ENCODE measurements at regions not wholly inside any gene's neighbourhood (a gene's known extent, or its start where the extent isn't known, plus 50 kb on each side); places are given as distances from the start of the nearest gene placed in this dataset.

- no peaks in the 10 kb centered on the region for H3K36me3 ChIP-seq
- H3K9me3 ChIP-seq, result no peaks in the 10 kb centered on the region
- H3K4me1 ChIP-seq, result no peaks in the 10 kb centered on the region
Observed at GRCh38 chrX:81348388-81348787, 146.5 kb downstream of the SH3BGRL start.

GRCh38 chrX:81354954-81355353 lies 153.1 kb downstream of the SH3BGRL start:
- Histone ChIP-seq H3K36me3 (no peaks in the 10 kb centered on the region), H3K4me3 (no peak overlapping the region), H3K27me3 (no peaks in the 10 kb centered on the region), H3K27ac (no peak overlapping the region), H3K9me3 (no peaks in the 10 kb centered on the region), H3K4me1 (no peaks in the 10 kb centered on the region)
- no peak for DNase-seq
- TF ChIP-seq CTCF (IDR thresholded peaks at IDR 0.05), result no peak
- no peak for TF ChIP-seq POLR2A (IDR thresholded peaks at IDR 0.05)

More at GRCh38 chrX:81348388-81348787, 146.5 kb downstream of the SH3BGRL start:
- Histone ChIP-seq H3K27ac (no peak overlapping the region), H3K27me3 (no peaks in the 10 kb centered on the region), H3K4me3 (no peak overlapping the region)
- no peak for TF ChIP-seq CTCF (IDR thresholded peaks at IDR 0.05)
- no peak for DNase-seq

- no peak for TF ChIP-seq POLR2A (IDR thresholded peaks at IDR 0.05)
- TF ChIP-seq CTCF (IDR thresholded peaks at IDR 0.05), result no peak
- H3K9me3 ChIP-seq, result no peaks in the 10 kb centered on the region
- H3K27ac ChIP-seq, result no peak overlapping the region
- H3K36me3 ChIP-seq, result no peaks in the 10 kb centered on the region
- DNase-seq, result no peak
- no peaks in the 10 kb centered on the region for H3K27me3 ChIP-seq
- H3K4me3 ChIP-seq, result no peak overlapping the region
- no peaks in the 10 kb centered on the region for H3K4me1 ChIP-seq
Observed at GRCh38 chrX:81355436-81355835, 153.5 kb downstream of the SH3BGRL start.

GRCh38 chrX:81367291-81367690 lies 165.4 kb downstream of the SH3BGRL start:
- Histone ChIP-seq H3K36me3 (no peaks in the 10 kb centered on the region), H3K27me3 (no peaks in the 10 kb centered on the region), H3K27ac (no peak overlapping the region), H3K4me3 (no peak overlapping the region), H3K9me3 (no peaks in the 10 kb centered on the region), H3K4me1 (no peaks in the 10 kb centered on the region)
- no peak for DNase-seq
- TF ChIP-seq CTCF (IDR thresholded peaks at IDR 0.05) (no peak), POLR2A (IDR thresholded peaks at IDR 0.05) (no peak)

- TF ChIP-seq POLR2A (IDR thresholded peaks at IDR 0.05) (no peak), CTCF (IDR thresholded peaks at IDR 0.05) (peak in 5 of 6 experiments; percentile 43 to 53 (median 48))
- H3K4me1 ChIP-seq, result no peaks in the 10 kb centered on the region
- no peak overlapping the region for H3K4me3 ChIP-seq
- H3K9me3 ChIP-seq, result no peaks in the 10 kb centered on the region
- H3K27ac ChIP-seq, result no peak overlapping the region
- no peaks in the 10 kb centered on the region for H3K36me3 ChIP-seq
- no peaks in the 10 kb centered on the region for H3K27me3 ChIP-seq
- DNase-seq, result no peak
Observed at GRCh38 chrX:81377329-81377728, 175.4 kb downstream of the SH3BGRL start.

- TF ChIP-seq CTCF (IDR thresholded peaks at IDR 0.05) (no peak), POLR2A (IDR thresholded peaks at IDR 0.05) (no peak)
- Histone ChIP-seq H3K4me1 (no peaks in the 10 kb centered on the region), H3K36me3 (no peaks in the 10 kb centered on the region), H3K9me3 (no peaks in the 10 kb centered on the region), H3K27me3 (no peaks in the 10 kb centered on the region), H3K27ac (no peak overlapping the region), H3K4me3 (no peak overlapping the region)
- DNase-seq, result no peak
Observed at GRCh38 chrX:81378560-81378959, 176.7 kb downstream of the SH3BGRL start.
